ENCODE measurements at regions not wholly inside any gene's neighbourhood (a gene's known extent, or its start where the extent isn't known, plus 50 kb on each side); places are given as distances from the start of the nearest gene placed in this dataset.

DNA sequence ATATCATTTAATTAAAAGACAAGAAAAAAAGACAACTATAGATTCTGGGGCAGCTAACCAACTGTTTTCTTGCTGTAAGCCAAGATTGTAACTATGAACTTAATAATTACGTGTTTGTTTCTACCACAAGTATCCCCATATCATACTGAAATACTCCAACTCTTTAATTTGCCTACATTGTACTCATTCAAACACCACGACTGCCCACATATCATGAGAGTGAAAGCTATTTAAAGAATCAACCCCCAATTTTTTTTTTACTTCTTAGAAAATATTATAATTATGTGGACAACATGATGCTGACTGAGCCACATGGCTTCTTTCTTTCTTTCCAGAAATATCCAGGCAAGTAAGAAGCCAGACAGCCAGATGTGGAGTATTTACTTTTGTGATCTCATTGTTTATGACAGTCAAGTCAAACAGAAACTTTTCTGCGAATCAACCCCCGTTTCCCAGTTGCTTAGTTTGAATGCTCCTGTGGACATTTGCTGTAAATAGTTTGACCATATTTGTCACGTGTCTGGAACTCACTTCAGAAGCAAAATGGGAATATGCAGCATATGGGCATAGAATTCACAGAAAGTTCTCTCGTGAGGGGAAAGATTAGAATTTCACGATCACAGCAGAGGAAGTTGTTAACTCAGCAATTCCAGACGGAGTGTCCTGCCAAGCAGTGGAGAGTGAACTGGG lies 126.8 kb upstream of the PSMD7 start:
- DNase-seq = no peak

DNA sequence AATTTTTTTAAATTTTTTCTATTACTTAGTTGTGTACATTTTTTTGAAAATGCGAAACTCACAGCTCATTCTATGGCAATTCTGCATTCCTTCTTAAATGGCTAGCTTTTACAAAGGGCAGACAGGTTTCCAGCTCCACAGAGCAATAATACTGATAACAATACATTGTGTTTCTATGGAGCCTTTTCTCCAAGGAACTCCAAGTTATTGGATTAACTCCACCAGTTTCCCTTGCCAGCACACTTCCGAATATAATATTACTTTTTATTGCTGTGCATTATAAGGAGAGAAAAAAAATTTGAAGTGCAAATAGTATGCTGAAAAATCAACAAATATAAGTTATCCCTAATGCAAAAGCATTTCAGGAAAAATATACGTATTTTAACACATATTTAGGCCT lies 127.5 kb upstream of the PSMD7 start:
- DNase-seq = no peak

- no peak for DNase-seq
These were observed 128.2 kb upstream of the PSMD7 start for GRCh38 chr16:74168445-74168844.

GRCh38 chr16:74166456-74166855 lies 130.2 kb upstream of the PSMD7 start:
- DNase-seq = no peak

GRCh38 chr16:74165566-74166080 lies 131.0 kb upstream of the PSMD7 start:
- no peak for DNase-seq

DNA sequence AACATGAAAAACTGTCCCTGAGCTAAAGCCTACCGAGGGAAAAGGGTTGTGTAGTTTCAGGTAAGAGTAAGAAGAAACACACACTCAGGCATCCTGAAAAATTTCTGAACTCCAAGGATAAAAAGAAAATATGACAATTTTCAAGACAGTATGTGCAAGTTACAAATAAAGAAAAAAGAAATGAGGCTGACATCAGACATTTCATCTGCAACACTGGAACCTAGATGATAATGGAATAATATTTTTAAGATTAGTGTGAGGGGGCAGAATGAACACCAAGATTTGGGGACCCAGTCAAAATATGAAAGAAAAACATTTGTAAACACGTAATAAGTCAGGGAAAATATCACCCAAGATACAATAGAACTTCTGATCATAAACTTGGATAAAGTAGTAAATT lies 135.9 kb upstream of the PSMD7 start:
- DNase-seq = no peak

GRCh38 chr16:74153773-74154172 lies 142.8 kb upstream of the PSMD7 start:
- DNase-seq = no peak

GRCh38 chr16:74146643-74147042 lies 150.0 kb upstream of the PSMD7 start:
- no peak for DNase-seq

DNA sequence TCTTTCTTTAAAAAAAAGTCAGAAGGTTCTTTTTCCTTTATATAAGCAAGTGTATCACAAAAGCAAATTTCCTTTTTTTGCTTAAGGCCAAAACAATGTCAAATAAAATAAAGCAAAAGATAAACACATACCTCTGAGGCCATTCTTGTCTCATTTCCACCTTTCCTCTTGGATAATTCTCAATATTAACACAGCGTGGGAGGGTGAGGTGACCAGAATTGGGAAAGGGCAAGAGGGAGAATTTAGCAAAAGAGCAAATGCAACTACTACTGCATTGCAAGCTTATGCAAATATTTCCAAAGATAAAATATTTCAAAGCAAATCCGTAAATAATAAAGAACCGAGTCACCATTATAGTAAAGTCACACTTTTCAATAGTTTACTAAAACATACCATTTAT lies 153.4 kb upstream of the PSMD7 start:
- no peak for DNase-seq

DNA sequence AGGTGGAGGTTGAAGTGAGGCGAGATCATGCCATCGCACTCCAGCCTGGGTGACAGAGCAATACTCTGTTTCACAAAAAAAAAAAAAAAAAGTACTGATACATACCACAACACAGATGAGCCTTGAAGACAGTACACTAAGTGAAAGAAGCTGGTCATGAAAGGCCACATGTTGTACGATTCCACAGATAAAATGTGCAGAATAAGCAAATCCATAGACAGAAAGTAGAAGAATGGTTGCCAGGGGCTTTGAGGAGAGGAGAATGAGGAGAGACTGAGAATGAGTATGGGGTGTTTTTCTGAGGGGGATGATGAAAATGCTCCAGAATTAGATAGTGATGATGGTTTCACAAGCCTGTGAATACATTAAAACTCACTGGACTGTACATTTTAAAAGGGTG lies 155.6 kb upstream of the PSMD7 start:
- no peak for DNase-seq

- DNase-seq = no peak
These were observed 156.1 kb upstream of the PSMD7 start for GRCh38 chr16:74140557-74140956.

- DNase-seq = no peak
These were observed 172.8 kb upstream of the PSMD7 start for GRCh38 chr16:74123826-74124225.

- no peak for DNase-seq
These were observed 173.4 kb upstream of the PSMD7 start for GRCh38 chr16:74123195-74123594.

GRCh38 chr16:74117798-74118197 lies 178.8 kb upstream of the PSMD7 start:
- no peak for DNase-seq

DNA sequence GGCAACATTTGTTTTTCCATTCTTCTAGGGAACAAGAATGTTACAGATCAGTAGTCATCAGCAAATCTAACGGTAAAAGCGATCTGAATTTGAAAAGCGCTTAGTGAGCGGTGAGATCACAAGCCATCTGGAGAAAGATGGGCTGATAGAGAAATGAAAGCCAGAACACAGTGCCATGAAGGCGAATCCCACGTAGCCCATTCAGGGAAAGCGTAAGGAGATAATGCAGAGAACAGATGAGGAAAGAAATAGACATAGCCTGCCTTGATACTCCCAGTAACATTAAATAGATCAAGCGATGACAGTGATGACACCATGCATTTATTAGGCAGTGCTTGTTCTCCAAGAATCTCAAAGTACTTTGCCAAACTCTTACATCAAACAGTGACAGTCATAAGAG lies 183.1 kb upstream of the PSMD7 start:
- DNase-seq = no peak

GRCh38 chr16:74111456-74111982 lies 185.1 kb upstream of the PSMD7 start:
- no peak for DNase-seq

GRCh38 chr16:74107795-74108610 lies 188.6 kb upstream of the PSMD7 start:
- no peak for DNase-seq

DNA sequence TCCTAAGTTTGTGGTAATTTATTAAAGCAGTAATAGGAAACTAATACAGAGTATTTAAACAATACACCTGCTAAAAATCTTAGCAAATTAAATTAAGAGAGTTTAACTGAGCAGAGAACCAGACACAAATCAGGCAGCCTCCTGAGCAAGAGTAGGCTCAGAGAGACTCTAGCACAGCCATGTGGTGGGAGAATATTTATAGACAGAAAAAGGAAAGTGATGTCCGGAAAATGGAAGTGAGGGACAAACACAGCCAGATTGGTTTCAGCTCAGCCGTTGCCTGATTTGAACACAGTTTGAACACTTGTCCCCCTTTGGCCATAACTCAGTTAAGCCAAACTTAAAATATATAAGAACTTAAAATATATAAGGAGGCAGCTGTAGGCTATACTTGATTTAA lies 192.6 kb upstream of the PSMD7 start:
- DNase-seq = no peak

GRCh38 chr16:74101379-74102137 lies 195.1 kb upstream of the PSMD7 start:
- DNase-seq = no peak

DNA sequence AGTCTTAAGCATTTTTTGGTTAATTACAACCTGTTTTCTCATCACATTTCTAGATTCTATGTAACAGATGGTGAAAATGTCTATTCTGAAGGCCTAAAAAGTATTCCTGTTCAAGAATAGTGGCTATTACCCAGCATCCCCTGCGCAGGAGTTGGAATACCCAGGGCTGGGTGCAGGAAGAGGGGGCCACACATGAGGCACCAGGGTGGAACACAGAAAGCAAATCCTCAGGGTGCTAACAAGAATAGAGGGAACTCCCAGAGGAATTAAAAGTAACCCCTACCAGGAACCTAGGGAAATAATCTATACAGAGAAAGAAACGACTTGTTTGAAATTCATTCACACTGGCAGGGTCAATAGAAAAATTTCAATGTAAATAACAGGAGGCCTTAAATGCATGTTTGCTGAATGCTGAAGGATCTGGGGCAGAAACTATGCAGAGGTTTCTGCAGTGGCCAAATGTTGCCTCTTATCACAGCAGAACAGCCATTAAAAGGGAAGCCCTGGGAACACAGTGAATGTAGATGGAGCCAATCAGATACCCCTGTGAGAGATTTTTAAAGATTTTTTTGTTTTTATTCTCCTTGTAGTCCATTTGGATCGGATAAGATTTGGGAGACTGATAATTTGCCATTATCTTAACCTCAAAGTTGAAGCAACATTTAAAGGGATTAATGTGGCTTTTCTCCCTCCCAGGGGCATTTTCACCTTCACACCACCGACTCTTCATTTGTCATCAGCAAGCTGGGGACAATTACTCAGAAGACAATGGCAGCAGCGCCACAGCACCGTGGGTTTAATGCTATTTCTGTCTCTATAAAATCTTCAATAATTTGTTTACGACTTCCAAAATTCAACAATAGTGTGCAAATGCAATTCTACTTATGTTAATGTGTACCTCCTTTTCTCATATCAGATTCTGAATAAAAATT lies 196.0 kb upstream of the PSMD7 start:
- no peak for DNase-seq

GRCh38 chr16:74099530-74099929 lies 197.1 kb upstream of the PSMD7 start:
- no peak for DNase-seq

DNA sequence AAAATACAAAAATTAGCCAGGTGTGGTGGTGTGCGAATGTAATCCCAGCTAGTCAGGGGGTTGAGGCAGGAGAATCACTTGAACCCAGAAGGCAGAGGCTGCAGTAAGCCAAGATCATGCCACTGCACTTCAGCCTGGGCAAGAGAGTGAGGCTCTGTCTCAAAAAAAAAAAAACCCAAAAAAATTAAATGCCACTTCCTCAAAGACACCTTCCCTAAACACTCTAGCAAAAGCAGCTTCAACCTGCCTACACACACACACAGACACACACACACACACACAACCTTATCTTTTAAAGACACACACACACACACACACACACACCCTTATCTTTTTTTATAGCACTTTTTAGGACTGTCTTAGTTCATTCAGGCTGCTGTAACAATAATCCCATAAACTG lies 201.7 kb upstream of the PSMD7 start:
- DNase-seq = no peak
